PC-9 (cell line): ENCODE measurements at regions not wholly inside any gene's neighbourhood (a gene's known extent, or its start where the extent isn't known, plus 50 kb on each side); places are given as distances from the start of the nearest gene placed in this dataset.

ENCODE experiments used
- EZH2 ChIP-seq: fragments of 200-600 bp; sonication (generic); IDR thresholded peaks from 2 replicates; pipeline ENCODE4 v1.8.0; 2017; ENCODE audit warnings: antibody characterized with exemption, low read depth
- TF ChIP-seq, protein P1 (sequence below): fragments of 200-600 bp; sonication (generic); conservative IDR thresholded peaks from 2 replicates; pipeline ENCODE4 v1.6.1; 2017; ENCODE audit warnings: mixed run types, antibody characterized with exemption, mild to moderate bottlenecking, moderate library complexity

- TF ChIP-seq, protein P1, sequence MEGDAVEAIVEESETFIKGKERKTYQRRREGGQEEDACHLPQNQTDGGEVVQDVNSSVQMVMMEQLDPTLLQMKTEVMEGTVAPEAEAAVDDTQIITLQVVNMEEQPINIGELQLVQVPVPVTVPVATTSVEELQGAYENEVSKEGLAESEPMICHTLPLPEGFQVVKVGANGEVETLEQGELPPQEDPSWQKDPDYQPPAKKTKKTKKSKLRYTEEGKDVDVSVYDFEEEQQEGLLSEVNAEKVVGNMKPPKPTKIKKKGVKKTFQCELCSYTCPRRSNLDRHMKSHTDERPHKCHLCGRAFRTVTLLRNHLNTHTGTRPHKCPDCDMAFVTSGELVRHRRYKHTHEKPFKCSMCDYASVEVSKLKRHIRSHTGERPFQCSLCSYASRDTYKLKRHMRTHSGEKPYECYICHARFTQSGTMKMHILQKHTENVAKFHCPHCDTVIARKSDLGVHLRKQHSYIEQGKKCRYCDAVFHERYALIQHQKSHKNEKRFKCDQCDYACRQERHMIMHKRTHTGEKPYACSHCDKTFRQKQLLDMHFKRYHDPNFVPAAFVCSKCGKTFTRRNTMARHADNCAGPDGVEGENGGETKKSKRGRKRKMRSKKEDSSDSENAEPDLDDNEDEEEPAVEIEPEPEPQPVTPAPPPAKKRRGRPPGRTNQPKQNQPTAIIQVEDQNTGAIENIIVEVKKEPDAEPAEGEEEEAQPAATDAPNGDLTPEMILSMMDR, result no peak
- no peak for TF ChIP-seq EZH2
Observed at GRCh38 chr3:1967525-1967924, 131.1 kb upstream of the CNTN4 start.
